Stomach (tissue), 8 donors: ENCODE measurements at regions not wholly inside any gene's neighbourhood (a gene's known extent, or its start where the extent isn't known, plus 50 kb on each side); places are given as distances from the start of the nearest gene placed in this dataset.

ENCODE experiments used
- DNase-seq, 2 donors: peaks; one replicate each; pipeline versions ENCODE4 v3.0.0 to v3.0.0-alpha.2; 2013 to 2019
- H3K27ac ChIP-seq, 5 donors: fragments of 200-600 bp in 4 of 5; sonication (generic) in 4 of 5; one replicate each; pipeline ENCODE4 v1.5.1; 2013 to 2019; ENCODE audit warnings: mild to moderate bottlenecking in 1 of 5, moderate library complexity in 1 of 5
- H3K27me3 ChIP-seq, 3 donors: fragments of 200-600 bp; sonication (generic); one replicate each; pipeline ENCODE4 v1.5.1; 2017 to 2019; ENCODE audit warnings: mixed run types in 1 of 3
- H3K36me3 ChIP-seq, 4 donors: fragments of 200-600 bp; sonication (generic); 1 replicate in 3 of 4; 2 replicates in 1 of 4; pipeline ENCODE4 v1.5.1; 2016 to 2019
- H3K4me1 ChIP-seq, 4 donors: fragments of 200-600 bp; sonication (generic); one replicate each; pipeline ENCODE4 v1.5.1; 2016 to 2019
- H3K4me3 ChIP-seq, 4 donors: fragments of 200-600 bp; sonication (generic) in 3 of 4; one replicate each; pipeline ENCODE4 v1.5.1; 2016 to 2019; ENCODE audit warnings: mild to moderate bottlenecking in 1 of 4
- H3K9me3 ChIP-seq, 4 donors: fragments of 200-600 bp; sonication (generic); one replicate each; pipeline ENCODE4 v1.5.1; 2016 to 2019
- EP300 ChIP-seq: sonication (generic); formaldehyde crosslinking; IDR thresholded peaks from one replicate; pipeline ENCODE4 v1.6.1; 2017; ENCODE audit warnings: antibody characterized with exemption
- POLR2A ChIP-seq, 4 donors: fragments of 450-650 bp; IDR thresholded peaks; one replicate each; pipeline ENCODE4 v1.6.1; 2016; ENCODE audit warnings: antibody characterized with exemption in 4 of 4, control low read depth in 2 of 4, mild to moderate bottlenecking in 1 of 4, moderate library complexity in 1 of 4
- POLR2AphosphoS5 ChIP-seq, 3 donors: sonication (generic); formaldehyde crosslinking; IDR thresholded peaks; one replicate each; pipeline ENCODE4 v1.6.1; 2016; ENCODE audit warnings: antibody characterized with exemption in 3 of 3
- WGBS, 5 donors: extraction: QIAGEN DNeasy Blood & Tissue Kit in 3 of 5; methylation state at CpG; one replicate each; pipeline versions ENCODE4 v1.1.5 to v1.1.7; 2013 to 2018; 5-methylcytosine and 5-hydroxymethylcytosine counted together
- intact Hi-C: fragments of 100-400 bp; cut with DNase I; formaldehyde crosslinking; loops from one replicate; pipeline ENCODE4 v1.15.1; 2023; ENCODE audit warnings: low total_unique reads
- TF ChIP-seq, protein P1 (sequence below), 7 experiments: fragments of 450-650 bp in 4 of 7; fragments of 200-600 bp in 3 of 7; sonication (generic) in 3 of 7; IDR thresholded peaks; one replicate each; pipeline ENCODE4 v1.5.1; 2016 to 2019; ENCODE audit warnings: antibody characterized with exemption in 7 of 7, control low read depth in 2 of 7, mild to moderate bottlenecking in 1 of 7
- donor health status: healthy with polysubstance abuse.
- donor health status: Bipolar disorder and iron deficiency.
- donor health status: healthy.

DNA sequence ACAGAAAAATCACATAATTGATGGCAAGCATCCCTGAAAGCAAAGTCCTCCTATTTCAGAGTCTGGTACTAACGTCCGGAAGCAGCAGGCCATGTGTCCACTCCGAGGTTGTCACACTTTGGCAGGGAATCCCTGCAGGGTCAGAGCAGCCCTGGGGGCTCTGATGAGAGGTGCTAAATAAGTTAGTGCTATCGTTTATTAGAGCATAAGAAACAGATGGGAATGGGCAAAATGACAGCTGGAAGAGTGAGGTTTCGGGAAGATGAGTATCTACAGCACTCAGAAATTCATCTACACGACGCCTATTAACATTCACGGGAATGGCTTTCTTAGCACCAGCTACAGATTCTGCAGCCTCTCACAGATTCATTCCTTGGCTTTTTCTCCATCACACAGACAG is 465.4 kb upstream of the PSMD7 start:
- H3K9me3 ChIP-seq = no peaks in the 10 kb centered on the region
- DNase-seq = no peak
- no peak overlapping the region for H3K4me3 ChIP-seq
- no peaks in the 10 kb centered on the region for H3K4me1 ChIP-seq
- intact Hi-C loops = no loop called here
- H3K36me3 ChIP-seq = no peaks in the 10 kb centered on the region
- 71 to 83% (median 79%) methylated on average over 8 of the region's 8 CpGs for WGBS, 5 donors
- TF ChIP-seq, protein P1, sequence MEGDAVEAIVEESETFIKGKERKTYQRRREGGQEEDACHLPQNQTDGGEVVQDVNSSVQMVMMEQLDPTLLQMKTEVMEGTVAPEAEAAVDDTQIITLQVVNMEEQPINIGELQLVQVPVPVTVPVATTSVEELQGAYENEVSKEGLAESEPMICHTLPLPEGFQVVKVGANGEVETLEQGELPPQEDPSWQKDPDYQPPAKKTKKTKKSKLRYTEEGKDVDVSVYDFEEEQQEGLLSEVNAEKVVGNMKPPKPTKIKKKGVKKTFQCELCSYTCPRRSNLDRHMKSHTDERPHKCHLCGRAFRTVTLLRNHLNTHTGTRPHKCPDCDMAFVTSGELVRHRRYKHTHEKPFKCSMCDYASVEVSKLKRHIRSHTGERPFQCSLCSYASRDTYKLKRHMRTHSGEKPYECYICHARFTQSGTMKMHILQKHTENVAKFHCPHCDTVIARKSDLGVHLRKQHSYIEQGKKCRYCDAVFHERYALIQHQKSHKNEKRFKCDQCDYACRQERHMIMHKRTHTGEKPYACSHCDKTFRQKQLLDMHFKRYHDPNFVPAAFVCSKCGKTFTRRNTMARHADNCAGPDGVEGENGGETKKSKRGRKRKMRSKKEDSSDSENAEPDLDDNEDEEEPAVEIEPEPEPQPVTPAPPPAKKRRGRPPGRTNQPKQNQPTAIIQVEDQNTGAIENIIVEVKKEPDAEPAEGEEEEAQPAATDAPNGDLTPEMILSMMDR (IDR thresholded peaks at IDR 0.05) = no peak
- no peaks in the 10 kb centered on the region for H3K27me3 ChIP-seq
- H3K27ac ChIP-seq = no peak overlapping the region

DNA sequence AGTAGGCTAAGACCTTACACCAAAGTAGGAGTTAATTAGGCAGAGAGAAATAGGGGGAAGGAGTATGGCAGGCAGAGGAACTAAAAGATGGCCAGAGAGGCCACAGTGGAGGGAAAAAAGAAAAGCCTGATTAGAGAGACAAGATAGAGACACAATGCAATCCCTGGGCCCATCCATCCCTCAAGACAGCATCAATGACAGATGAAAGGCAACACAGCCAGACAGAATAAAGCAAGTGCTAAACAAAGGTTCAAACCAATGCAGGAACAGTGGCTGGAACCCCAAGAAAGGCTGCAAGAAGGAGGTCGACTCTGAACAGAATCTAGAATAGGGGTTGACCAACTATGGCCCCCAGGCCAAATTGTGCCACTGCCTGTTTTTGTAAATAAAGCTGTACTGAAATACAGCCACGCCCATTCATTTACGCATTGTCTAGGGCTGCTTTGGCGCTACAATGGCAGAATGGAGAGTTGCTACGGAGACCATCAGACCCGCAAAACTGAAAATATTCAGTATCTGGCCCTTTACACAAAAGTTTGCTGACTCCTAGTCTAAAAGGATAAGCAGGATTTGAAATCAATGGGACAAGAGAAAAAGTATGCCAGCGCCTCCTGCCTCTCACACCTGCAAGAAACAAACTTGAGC is 473.3 kb upstream of the PSMD7 start:
- 81 to 85% (median 83%) methylated on average over 7 of the region's 7 CpGs for WGBS, 5 donors
- Histone ChIP-seq H3K36me3 (no peaks in the 10 kb centered on the region), H3K27me3 (no peaks in the 10 kb centered on the region), H3K27ac (no peak overlapping the region), H3K9me3 (peaks cover 0 to 4% (median 1%) of the 10 kb centered on the region in 4 donors), H3K4me3 (no peak overlapping the region), H3K4me1 (no peaks in the 10 kb centered on the region)
- TF ChIP-seq, protein P1 (IDR thresholded peaks at IDR 0.05) = no peak
- intact Hi-C loops = no loop called here
- DNase-seq = no peak

- H3K9me3 ChIP-seq = peaks cover 0 to 4% (median 1%) of the 10 kb centered on the region in 4 donors
- whole genome bisulfite sequencing, 5 donors = 60 to 69% (median 66%) methylated on average over 13 of the region's 13 CpGs
- H3K4me1 ChIP-seq = peaks cover 0 to 3% (median 0%) of the 10 kb centered on the region in 4 donors
- no peak overlapping the region for H3K27ac ChIP-seq
- TF ChIP-seq EP300 = no peak
- TF ChIP-seq, protein P1 (IDR thresholded peaks at IDR 0.05) = no peak
- TF ChIP-seq POLR2AphosphoS5 (IDR thresholded peaks at IDR 0.05) = no peak
- no peak for TF ChIP-seq POLR2A (IDR thresholded peaks at IDR 0.05)
- intact Hi-C loops = no loop called here
- H3K36me3 ChIP-seq = no peaks in the 10 kb centered on the region
- no peaks in the 10 kb centered on the region for H3K27me3 ChIP-seq
- DNase-seq = peak in 1 of 2 donors; percentile 20
- H3K4me3 ChIP-seq = no peak overlapping the region
Measured at GRCh38 chr16:73817526-73818324, 478.9 kb upstream of the PSMD7 start.

- intact Hi-C loops = no loop called here
- 25 to 54% (median 41%) methylated on average over 7 of the region's 7 CpGs for WGBS, 5 donors
Measured at GRCh38 chr16:73813527-73813926, 483.1 kb upstream of the PSMD7 start.

More at GRCh38 chr16:73813527-73813926, 483.1 kb upstream of the PSMD7 start:
- no peak overlapping the region for H3K4me3 ChIP-seq
- peaks cover 0 to 3% (median 0%) of the 10 kb centered on the region in 4 donors for H3K4me1 ChIP-seq
- no peak overlapping the region for H3K27ac ChIP-seq
- H3K27me3 ChIP-seq = no peaks in the 10 kb centered on the region
- no peaks in the 10 kb centered on the region for H3K9me3 ChIP-seq
- DNase-seq = peak in 1 of 2 donors; percentile 48
- TF ChIP-seq, protein P1 (IDR thresholded peaks at IDR 0.05) = no peak
- TF ChIP-seq POLR2A (IDR thresholded peaks at IDR 0.05) (no peak), POLR2AphosphoS5 (IDR thresholded peaks at IDR 0.05) (no peak), EP300 (no peak)
- no peaks in the 10 kb centered on the region for H3K36me3 ChIP-seq
